CD4-positive, alpha-beta memory T cell (primary cell): ENCODE measurements at regions not wholly inside any gene's neighbourhood (a gene's known extent, or its start where the extent isn't known, plus 50 kb on each side); places are given as distances from the start of the nearest gene placed in this dataset.

Experiments
- CTCF ChIA-PET: fragments of 350-600 bp; sonication (Branson Sonifier 250); formaldehyde crosslinking; loops from one replicate; lab custom pipeline; 2021; ENCODE audit warnings: inconsistent platforms; ENCODE audit not compliant: partially characterized antibody; lab: Charles Lee
- POLR2A ChIA-PET: fragments of 350-600 bp; sonication (Branson Sonifier 250); formaldehyde crosslinking; loops from one replicate; lab custom pipeline; 2021; ENCODE audit not compliant: partially characterized antibody; lab: Charles Lee
- DNase-seq, 5 donors: peaks; one replicate each; pipeline versions ENCODE4 v3.0.0 to v3.0.0-alpha.2; 2020 to 2022; ENCODE audit warnings: mixed read lengths in 1 of 5
- H3K27ac ChIP-seq: one replicate; pipeline ENCODE4 v1.7.0; 2013; ENCODE audit warnings: low read depth, low read length
- H3K27me3 ChIP-seq: 2 replicates; pipeline ENCODE4 v1.7.0; 2013; ENCODE audit warnings: mild to moderate bottlenecking, low read length, moderate library complexity; ENCODE audit not compliant: insufficient read depth
- H3K36me3 ChIP-seq: 2 replicates; pipeline ENCODE4 v1.7.0; 2013; ENCODE audit warnings: mild to moderate bottlenecking, low read length, moderate library complexity; ENCODE audit not compliant: insufficient read depth
- H3K4me1 ChIP-seq: 2 replicates; pipeline ENCODE4 v1.7.0; 2013; ENCODE audit warnings: mild to moderate bottlenecking, low read length, moderate library complexity; ENCODE audit not compliant: insufficient read depth
- H3K4me3 ChIP-seq, 2 donors: one replicate each; pipeline ENCODE4 v1.7.0; 2013; ENCODE audit warnings: low read length in 2 of 2, mild to moderate bottlenecking in 1 of 2
- H3K9me3 ChIP-seq, 2 donors: one replicate each; pipeline ENCODE4 v1.7.0; 2013; ENCODE audit warnings: low read length in 2 of 2, control low read depth in 1 of 2; ENCODE audit not compliant: control insufficient read depth in 1 of 2
- H3K27ac Mint-ChIP-seq, 7 donors: one replicate each; pipeline ENCODE4 v1.8.0; 2020 to 2021; ENCODE audit warnings: mixed read lengths in 7 of 7, mild to moderate bottlenecking in 6 of 7, inconsistent platforms in 3 of 7, moderate library complexity in 3 of 7
- H3K27me3 Mint-ChIP-seq, 2 donors: one replicate each; pipeline ENCODE4 v1.8.0; 2020 to 2021; ENCODE audit warnings: mixed read lengths in 2 of 2
- H3K36me3 Mint-ChIP-seq, 2 donors: one replicate each; pipeline ENCODE4 v1.8.0; 2020 to 2021; ENCODE audit warnings: mixed read lengths in 2 of 2, inconsistent platforms in 1 of 2, mild to moderate bottlenecking in 1 of 2
- H3K4me1 Mint-ChIP-seq, 4 donors: one replicate each; pipeline ENCODE4 v1.8.0; 2020 to 2021; ENCODE audit warnings: mixed read lengths in 4 of 4, mild to moderate bottlenecking in 1 of 4
- H3K4me3 Mint-ChIP-seq, 8 donors: one replicate each; pipeline ENCODE4 v1.8.0; 2020 to 2021; ENCODE audit warnings: mixed read lengths in 8 of 8, mild to moderate bottlenecking in 7 of 8, moderate library complexity in 6 of 8, inconsistent platforms in 3 of 8
- H3K9me3 Mint-ChIP-seq, 8 donors: one replicate each; pipeline ENCODE4 v1.8.0; 2020 to 2021; ENCODE audit warnings: mixed read lengths in 8 of 8, mild to moderate bottlenecking in 5 of 8, inconsistent platforms in 3 of 8, moderate library complexity in 1 of 8
- intact Hi-C: fragments of 100-400 bp; cut with micrococcal nuclease; formaldehyde crosslinking; loops from one replicate; pipeline ENCODE4 v1.15.1; 2023

GRCh38 chr3:116809208-116809607 is 99.6 kb downstream of the TUSC7 start:
- H3K9me3 ChIP-seq, result no peaks in the 10 kb centered on the region
- DNase-seq, result no peak
- no peaks in the 10 kb centered on the region for H3K36me3 ChIP-seq
- no peaks in the 10 kb centered on the region for H3K36me3 Mint-ChIP-seq
- H3K27me3 Mint-ChIP-seq, result no peaks in the 10 kb centered on the region
- no peak overlapping the region for H3K4me3 ChIP-seq
- no peaks in the 10 kb centered on the region for H3K27me3 ChIP-seq
- H3K27ac ChIP-seq, result no peak overlapping the region
- no peaks in the 10 kb centered on the region for H3K4me1 Mint-ChIP-seq
- no peaks in the 10 kb centered on the region for H3K4me1 ChIP-seq
- ChIA-PET POLR2A (no interaction called here), CTCF (interaction anchor here (1.2 kb wide), 1 partner anchor 12 kb away, joined by 3 read pairs; no protein-coding TSS in a partner anchor)
- H3K27ac Mint-ChIP-seq, result no peak overlapping the region
- H3K4me3 Mint-ChIP-seq, result no peak overlapping the region
- H3K9me3 Mint-ChIP-seq, result peaks cover 0 to 11% (median 5%) of the 10 kb centered on the region in 8 donors
- intact Hi-C loops, result no loop called here

GRCh38 chr3:116811754-116812153 is 102.2 kb downstream of the TUSC7 start:
- Mint-ChIP-seq H3K27me3 (no peaks in the 10 kb centered on the region), H3K9me3 (peaks cover 0 to 9% (median 3%) of the 10 kb centered on the region in 8 donors), H3K27ac (no peak overlapping the region), H3K4me1 (no peaks in the 10 kb centered on the region), H3K36me3 (no peaks in the 10 kb centered on the region), H3K4me3 (no peak overlapping the region)
- no peak overlapping the region for H3K4me3 ChIP-seq
- CTCF ChIA-PET, result no interaction called here
- no peaks in the 10 kb centered on the region for H3K27me3 ChIP-seq
- intact Hi-C loops, result no loop called here
- H3K4me1 ChIP-seq, result no peaks in the 10 kb centered on the region
- no peak for DNase-seq
- H3K36me3 ChIP-seq, result no peaks in the 10 kb centered on the region
- POLR2A ChIA-PET, result no interaction called here
- H3K9me3 ChIP-seq, result no peaks in the 10 kb centered on the region
- no peak overlapping the region for H3K27ac ChIP-seq

DNA sequence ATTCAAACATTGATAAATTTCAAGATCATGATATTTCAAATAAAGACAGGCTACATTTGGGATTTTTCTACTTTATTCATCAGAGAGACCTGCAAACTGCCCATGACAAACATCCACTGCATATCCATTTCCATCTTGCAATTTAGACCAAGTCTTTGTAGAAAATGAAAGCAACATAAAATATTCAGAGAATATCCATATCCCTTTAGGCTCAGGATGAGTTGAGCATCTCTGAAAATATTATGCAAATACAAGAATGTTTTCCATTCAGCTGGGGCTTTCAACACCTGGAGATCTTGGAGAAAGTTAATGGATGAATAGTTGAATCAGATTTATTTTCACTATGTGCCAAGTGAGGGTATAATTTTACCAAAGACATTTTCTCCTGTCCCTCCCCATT is 103.4 kb downstream of the TUSC7 start:
- Mint-ChIP-seq H3K27me3 (no peaks in the 10 kb centered on the region), H3K27ac (no peak overlapping the region), H3K9me3 (peaks cover 0 to 6% (median 1%) of the 10 kb centered on the region in 8 donors), H3K4me3 (no peak overlapping the region), H3K36me3 (no peaks in the 10 kb centered on the region), H3K4me1 (no peaks in the 10 kb centered on the region)
- no peak for DNase-seq
- CTCF ChIA-PET, result no interaction called here
- H3K9me3 ChIP-seq, result no peaks in the 10 kb centered on the region
- no peaks in the 10 kb centered on the region for H3K36me3 ChIP-seq
- POLR2A ChIA-PET, result no interaction called here
- H3K4me1 ChIP-seq, result no peaks in the 10 kb centered on the region
- no peak overlapping the region for H3K4me3 ChIP-seq
- no peak overlapping the region for H3K27ac ChIP-seq
- no peaks in the 10 kb centered on the region for H3K27me3 ChIP-seq
- intact Hi-C loops, result no loop called here

DNA sequence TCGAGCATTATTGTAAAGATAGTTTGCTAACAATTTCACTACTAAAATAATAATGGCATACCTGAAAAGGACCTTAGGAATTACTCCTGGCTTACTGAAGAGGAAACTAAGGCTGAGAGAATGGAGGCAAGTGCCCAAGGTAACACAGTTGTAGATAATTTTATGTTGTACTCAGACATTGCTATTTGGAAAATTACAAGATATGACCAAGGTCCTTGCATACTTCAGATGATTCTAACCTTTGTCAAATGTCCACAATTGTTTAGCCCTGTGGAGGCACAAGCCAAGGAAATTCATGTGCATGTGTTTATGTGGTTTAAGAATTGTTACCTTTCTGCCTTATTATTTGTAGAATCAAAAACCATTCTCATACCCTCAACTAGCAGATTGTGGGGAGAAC is 105.7 kb downstream of the TUSC7 start:
- no peak for DNase-seq
- no peaks in the 10 kb centered on the region for H3K27me3 ChIP-seq
- no peak overlapping the region for H3K4me3 Mint-ChIP-seq
- H3K27ac ChIP-seq, result no peak overlapping the region
- intact Hi-C loops, result no loop called here
- H3K9me3 ChIP-seq, result no peaks in the 10 kb centered on the region
- H3K9me3 Mint-ChIP-seq, result peaks cover 0 to 5% (median 0%) of the 10 kb centered on the region in 8 donors
- H3K4me3 ChIP-seq, result no peak overlapping the region
- POLR2A ChIA-PET, result no interaction called here
- H3K4me1 ChIP-seq, result no peaks in the 10 kb centered on the region
- H3K27me3 Mint-ChIP-seq, result no peaks in the 10 kb centered on the region
- no peaks in the 10 kb centered on the region for H3K36me3 ChIP-seq
- H3K27ac Mint-ChIP-seq, result no peak overlapping the region
- H3K36me3 Mint-ChIP-seq, result no peaks in the 10 kb centered on the region
- CTCF ChIA-PET, result no interaction called here
- H3K4me1 Mint-ChIP-seq, result no peaks in the 10 kb centered on the region

- no peak overlapping the region for H3K4me3 Mint-ChIP-seq
- Histone ChIP-seq H3K27me3 (no peaks in the 10 kb centered on the region), H3K4me1 (no peaks in the 10 kb centered on the region), H3K4me3 (no peak overlapping the region), H3K9me3 (no peaks in the 10 kb centered on the region), H3K27ac (no peak overlapping the region), H3K36me3 (no peaks in the 10 kb centered on the region)
- H3K36me3 Mint-ChIP-seq, result no peaks in the 10 kb centered on the region
- H3K4me1 Mint-ChIP-seq, result no peaks in the 10 kb centered on the region
- ChIA-PET CTCF (no interaction called here), POLR2A (no interaction called here)
- DNase-seq, result no peak
- no peaks in the 10 kb centered on the region for H3K27me3 Mint-ChIP-seq
- intact Hi-C loops, result no loop called here
- H3K9me3 Mint-ChIP-seq, result peaks cover 0 to 2% (median 0%) of the 10 kb centered on the region in 8 donors
- no peak overlapping the region for H3K27ac Mint-ChIP-seq
Observed at GRCh38 chr3:116815831-116816588, 106.4 kb downstream of the TUSC7 start.

DNA sequence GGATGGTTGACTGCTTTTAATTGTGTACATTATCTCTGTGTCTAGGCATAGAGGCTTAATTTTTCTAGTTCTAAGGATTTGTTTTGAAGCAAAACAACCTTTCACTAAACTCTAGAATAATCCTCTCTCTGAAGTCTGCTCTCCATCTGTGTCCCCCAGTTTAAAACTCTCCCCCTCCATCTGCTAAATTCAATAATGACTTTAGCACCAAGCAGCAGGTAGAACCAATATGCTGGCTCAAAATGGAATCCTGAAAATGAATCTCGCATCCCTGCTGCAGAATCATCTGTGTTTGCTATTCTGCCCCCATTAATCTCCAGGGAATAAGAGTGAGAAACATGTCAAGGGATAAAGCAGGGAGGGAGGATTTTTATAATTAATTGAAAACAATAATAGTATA is 111.8 kb downstream of the TUSC7 start:
- no peaks in the 10 kb centered on the region for H3K27me3 ChIP-seq
- no peak overlapping the region for H3K4me3 Mint-ChIP-seq
- no peak overlapping the region for H3K27ac ChIP-seq
- no peak overlapping the region for H3K4me3 ChIP-seq
- ChIA-PET CTCF (no interaction called here), POLR2A (no interaction called here)
- H3K27ac Mint-ChIP-seq, result no peak overlapping the region
- no peaks in the 10 kb centered on the region for H3K4me1 Mint-ChIP-seq
- peaks cover 0 to 2% (median 0%) of the 10 kb centered on the region in 8 donors for H3K9me3 Mint-ChIP-seq
- no peaks in the 10 kb centered on the region for H3K36me3 ChIP-seq
- no peaks in the 10 kb centered on the region for H3K4me1 ChIP-seq
- H3K9me3 ChIP-seq, result no peaks in the 10 kb centered on the region
- no peaks in the 10 kb centered on the region for H3K36me3 Mint-ChIP-seq
- no peak for DNase-seq
- peaks cover 0 to 2% of the 10 kb centered on the region in 2 donors for H3K27me3 Mint-ChIP-seq
- intact Hi-C loops, result no loop called here

DNA sequence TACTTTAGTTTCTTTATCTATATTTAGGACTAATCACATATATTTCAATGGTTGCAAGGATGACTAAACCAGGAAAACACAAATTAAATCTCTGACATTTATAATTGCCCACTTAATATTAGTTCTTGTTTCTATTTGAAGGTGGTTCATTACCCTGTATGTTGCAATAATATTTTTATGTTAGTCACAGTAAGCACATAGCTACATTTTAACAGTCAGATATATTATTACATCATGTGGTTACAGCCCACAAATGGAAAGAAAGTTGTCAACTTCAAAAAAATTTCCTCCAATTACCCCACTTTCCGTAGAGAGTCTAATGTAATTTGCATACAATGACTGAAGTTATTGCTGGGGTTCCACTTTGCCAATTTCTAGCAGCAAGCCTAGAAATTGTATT is 114.6 kb downstream of the TUSC7 start:
- no peak overlapping the region for H3K27ac ChIP-seq
- ChIA-PET CTCF (interaction anchor here (0.6 kb wide), 1 partner anchor 14 kb away, joined by 3 read pairs; no protein-coding TSS in a partner anchor), POLR2A (no interaction called here)
- H3K27me3 Mint-ChIP-seq, result peaks cover 0 to 2% of the 10 kb centered on the region in 2 donors
- H3K27ac Mint-ChIP-seq, result no peak overlapping the region
- DNase-seq, result no peak
- H3K36me3 ChIP-seq, result no peaks in the 10 kb centered on the region
- no peaks in the 10 kb centered on the region for H3K4me1 Mint-ChIP-seq
- no peaks in the 10 kb centered on the region for H3K4me1 ChIP-seq
- no peaks in the 10 kb centered on the region for H3K9me3 ChIP-seq
- no peaks in the 10 kb centered on the region for H3K36me3 Mint-ChIP-seq
- intact Hi-C loops, result no loop called here
- H3K4me3 ChIP-seq, result no peak overlapping the region
- no peaks in the 10 kb centered on the region for H3K9me3 Mint-ChIP-seq
- H3K27me3 ChIP-seq, result no peaks in the 10 kb centered on the region
- no peak overlapping the region for H3K4me3 Mint-ChIP-seq
